Hematopoietic multipotent progenitor cell treated with erythropoietin and hydrocortisone succinate and interleukin-3 and kit ligand, for 6 days (in vitro differentiated cells): ENCODE measurements at regions not wholly inside any gene's neighbourhood (a gene's known extent, or its start where the extent isn't known, plus 50 kb on each side); places are given as distances from the start of the nearest gene placed in this dataset.

Experiments used
- DNase-seq: peaks from one replicate; pipeline ENCODE4 v3.0.0-alpha.2; 2015

- DNase-seq: no peak
Measured at GRCh38 chr1:198042168-198042567, 114.6 kb upstream of the NEK7 start.

GRCh38 chr1:198047913-198048312, 108.9 kb upstream of the NEK7 start:
- peak; percentile 27 for DNase-seq

- peak; percentile 32 for DNase-seq
Measured at GRCh38 chr1:198054510-198054909, 102.3 kb upstream of the NEK7 start.

- peak; percentile 12 for DNase-seq
Measured at GRCh38 chr1:198056255-198056654, 100.5 kb upstream of the NEK7 start.

- DNase-seq: no peak
Measured at GRCh38 chr1:198064181-198064580, 92.6 kb upstream of the NEK7 start.

GRCh38 chr1:198068285-198068684, 88.5 kb upstream of the NEK7 start:
- peak; percentile 13 for DNase-seq

GRCh38 chr1:198072177-198072576, 84.6 kb upstream of the NEK7 start:
- no peak for DNase-seq

DNA sequence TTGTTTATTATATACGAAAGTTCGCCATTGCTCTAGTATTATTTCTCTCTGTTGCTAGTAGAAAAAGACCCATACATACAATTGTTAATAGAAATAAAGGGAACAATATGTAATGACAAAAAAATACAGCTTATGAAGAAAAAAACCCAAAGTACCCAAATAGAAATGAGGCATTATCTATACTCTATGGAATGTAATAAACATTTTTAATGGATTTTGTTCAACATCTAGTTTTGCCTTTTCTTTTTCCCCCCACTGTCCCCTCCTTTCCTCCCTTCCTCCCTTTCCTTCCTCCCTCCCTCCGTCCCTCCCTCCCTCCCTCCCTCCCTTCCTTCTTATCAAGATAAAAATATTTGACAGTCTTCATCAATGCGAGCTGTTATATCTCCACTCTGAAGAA, 81.5 kb upstream of the NEK7 start:
- no peak for DNase-seq

DNA sequence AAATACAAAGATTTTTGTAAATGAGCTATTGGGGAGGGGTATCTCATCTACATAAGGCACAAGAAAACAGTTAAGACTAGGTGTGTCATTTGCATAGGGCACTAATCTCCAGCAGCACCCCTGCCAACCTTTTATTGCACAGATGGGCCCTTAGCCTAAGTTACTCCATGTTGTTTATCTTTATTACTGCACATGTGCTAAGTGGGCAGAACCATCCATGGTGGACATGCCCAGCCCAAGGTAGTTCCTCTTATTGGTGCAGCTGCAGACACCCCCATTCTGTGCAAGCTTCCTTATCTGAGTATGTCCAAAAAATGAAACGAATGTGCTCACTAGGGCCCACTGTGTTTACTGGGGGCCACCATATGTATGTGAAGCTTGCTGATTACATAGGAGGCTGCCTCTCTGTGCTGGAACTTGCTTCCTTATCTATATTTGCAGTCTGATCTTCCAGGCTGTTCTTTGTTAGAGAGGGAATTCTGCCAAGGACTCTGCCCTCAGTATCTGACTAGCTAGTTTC, 77.3 kb upstream of the NEK7 start:
- DNase-seq: peak; percentile 87

DNA sequence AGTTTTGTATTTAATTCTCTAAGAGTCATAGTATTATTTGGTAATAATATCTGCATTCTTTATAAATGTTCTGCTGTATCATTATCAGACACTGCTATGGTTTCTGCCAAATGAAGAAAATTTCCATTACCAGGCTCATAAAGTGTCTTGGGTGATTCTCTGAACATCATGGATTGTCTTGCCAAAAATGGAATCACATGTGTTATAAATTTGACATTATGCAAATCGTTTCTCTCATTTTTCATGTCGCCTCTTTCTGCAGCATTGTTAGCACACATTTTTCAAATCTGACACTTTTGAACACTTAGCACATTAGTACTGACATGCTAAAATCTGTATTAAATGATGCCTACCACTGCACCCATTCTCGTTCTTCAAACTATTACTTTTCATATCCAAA, 74.2 kb upstream of the NEK7 start:
- no peak for DNase-seq

GRCh38 chr1:198083549-198083948, 73.2 kb upstream of the NEK7 start:
- DNase-seq: no peak

DNA sequence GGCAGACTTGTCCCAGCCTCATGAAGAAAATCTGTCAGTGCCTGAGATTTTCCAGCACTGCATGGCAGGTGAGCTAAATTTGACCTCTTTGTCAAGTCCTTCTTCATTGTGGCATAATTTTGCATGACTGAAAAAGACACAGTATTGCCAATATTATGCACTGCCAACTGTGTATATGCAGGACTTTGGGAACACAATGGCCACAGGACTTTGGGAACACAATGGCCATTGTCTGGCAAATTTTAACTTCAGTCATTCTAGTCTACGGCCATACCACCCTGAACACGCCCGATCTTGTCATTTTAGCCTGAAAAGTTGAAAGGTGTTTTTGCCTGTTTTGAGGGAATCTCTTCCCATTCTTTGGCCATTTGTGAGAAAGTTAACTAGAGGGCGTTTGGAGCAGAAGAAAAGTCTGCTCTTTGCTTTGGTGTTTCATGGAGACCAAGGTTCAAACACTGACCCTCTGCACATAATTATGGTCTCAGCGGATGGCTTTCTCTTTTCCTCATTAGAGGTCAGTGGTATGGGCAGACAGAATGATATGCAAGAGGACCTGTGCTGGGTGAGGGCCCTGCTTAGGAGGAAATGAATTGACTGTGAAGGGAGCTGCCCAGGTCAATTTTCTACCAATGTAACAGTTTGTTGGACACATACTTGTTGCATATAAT, 72.4 kb upstream of the NEK7 start:
- no peak for DNase-seq

DNA sequence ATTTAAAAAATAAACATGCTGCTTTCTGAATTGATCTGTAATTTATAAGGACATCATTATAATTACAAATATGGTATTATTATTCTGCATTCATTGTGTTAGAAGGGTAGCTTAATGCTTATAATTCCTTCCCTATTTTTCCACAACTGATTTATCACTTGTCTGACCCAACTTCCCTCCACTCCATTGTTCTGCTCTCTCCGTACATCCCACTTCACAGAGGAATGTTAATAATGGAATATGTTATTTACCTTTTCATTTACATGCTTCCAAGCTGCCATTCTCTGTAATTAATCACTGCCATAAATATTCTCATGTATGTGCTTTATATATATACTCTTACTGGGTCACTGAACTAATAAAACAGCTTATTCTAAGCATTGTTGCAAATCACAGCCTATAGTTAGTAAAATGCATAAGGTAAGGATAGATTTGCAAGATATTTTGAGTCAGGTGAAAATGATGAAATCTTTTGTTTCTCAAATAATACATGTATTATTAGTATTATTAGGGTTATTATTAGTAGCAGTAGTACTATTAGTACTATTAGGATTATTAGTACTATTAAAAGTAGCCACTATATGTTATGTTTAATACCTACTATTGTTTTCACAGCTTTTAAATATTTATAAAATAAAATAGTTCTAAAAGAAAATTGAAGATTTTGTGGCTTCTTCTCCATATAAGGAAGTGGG, 70.6 kb upstream of the NEK7 start:
- DNase-seq: no peak

- no peak for DNase-seq
Measured at GRCh38 chr1:198087831-198088230, 69.0 kb upstream of the NEK7 start.

- peak; percentile 77 for DNase-seq
Measured at GRCh38 chr1:198088360-198089071, 68.3 kb upstream of the NEK7 start.

DNA sequence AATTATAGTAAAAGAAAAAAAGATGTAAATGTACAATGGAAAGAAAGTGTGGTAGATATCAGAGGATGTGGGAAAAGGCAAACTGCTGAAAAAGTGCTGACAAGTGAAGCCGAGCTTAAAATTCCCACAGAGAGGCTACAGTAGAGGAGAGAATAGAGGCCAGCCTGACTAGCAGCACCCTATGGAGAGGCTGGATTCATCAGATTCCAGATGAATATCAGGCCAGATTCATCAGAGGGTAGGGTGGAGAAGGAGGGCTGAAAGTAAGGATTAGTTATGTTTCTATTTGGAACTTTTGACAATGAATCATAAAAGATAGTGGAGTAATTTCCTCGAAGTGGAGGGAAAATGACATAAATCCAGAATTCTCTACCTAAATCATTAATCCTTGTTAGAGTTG, 60.4 kb upstream of the NEK7 start:
- DNase-seq: no peak

DNA sequence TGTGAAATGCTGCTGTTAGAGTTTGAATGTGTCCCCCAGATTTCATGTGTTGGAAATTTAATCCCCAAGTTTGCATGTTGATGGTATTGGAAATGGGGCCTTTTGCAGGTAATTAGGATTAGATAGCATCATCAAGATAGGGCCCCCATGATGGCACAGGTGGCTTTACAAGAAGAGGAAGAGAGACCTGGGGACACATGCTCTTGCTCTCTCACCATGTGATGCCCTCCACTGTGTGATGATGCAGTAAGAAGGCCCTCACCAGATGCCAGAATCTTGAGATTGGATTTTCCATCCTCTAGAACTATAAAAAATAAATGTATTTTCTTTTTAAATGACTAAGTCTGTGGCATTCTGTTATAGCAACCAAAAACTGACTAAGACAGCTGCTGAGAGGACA, 57.0 kb upstream of the NEK7 start:
- no peak for DNase-seq

DNA sequence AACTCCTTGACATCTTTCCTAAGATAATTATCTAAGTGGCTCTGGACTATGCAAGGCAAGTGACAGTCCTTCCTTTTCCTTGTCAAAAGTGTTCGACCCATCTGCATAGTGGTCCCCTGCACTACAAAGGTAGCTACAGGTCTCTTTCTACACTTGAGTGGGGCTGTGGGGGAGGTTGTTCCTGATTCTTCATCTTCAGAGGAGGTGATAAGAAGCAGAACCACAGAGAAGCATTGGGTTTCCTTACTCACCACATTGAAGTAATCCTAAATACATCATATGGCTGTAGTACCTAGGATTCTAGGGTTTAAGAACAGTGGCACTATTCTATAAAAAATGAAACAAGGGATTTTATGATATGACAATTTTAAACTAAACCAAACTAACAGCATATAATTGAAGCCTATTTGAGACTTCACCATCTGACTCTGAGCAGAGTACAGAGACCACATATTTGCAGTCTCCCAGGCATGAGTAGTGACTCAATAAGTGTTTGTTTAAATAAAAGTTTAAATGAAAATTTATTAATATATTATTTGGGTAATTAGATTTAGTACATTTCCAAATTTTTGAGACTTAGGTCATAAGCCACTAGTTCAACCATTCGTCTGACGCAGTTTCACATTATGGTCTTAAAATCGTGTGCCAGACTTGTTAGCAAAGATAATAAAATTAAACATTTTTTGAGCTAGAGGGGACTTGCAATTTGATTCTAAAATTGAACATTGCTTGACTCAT, 54.9 kb upstream of the NEK7 start:
- no peak for DNase-seq

DNA sequence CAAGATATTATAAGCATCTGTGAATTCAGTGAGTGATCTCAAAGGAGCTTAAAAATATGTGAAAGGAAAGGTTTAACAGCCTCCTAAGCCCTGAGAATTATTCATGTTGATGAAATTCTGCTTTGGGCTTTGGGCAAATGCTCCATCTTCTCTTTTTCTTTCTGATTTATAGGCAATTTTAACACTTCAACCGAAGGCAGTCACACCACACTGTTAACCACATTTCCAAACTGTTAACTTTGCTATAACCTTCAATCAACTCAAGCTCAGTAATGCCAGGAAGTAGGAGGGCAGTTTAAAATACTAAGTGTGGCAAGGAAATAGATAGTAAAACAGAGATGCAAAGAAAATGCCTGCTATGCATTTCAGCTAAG, 54.4 kb upstream of the NEK7 start:
- no peak for DNase-seq

DNA sequence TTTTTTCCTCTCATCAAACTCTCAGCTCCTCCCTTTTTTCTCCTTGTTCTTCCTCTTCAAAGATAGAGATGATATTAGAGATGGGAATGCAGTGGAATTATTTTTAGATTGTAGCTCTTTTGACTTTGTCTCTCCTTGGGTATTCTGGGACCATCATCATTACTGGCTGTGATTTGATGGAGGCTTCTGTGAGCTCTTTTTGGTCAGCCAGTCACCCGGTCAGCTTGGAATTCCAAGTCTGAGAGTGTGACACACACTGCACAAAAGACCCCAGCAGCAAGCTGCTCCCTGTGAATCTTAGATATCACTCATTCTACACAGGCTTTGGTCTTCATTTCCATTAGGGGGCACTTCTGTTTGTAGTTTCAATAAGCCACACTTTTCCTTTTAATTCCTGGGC, 51.6 kb upstream of the NEK7 start:
- DNase-seq: no peak

DNA sequence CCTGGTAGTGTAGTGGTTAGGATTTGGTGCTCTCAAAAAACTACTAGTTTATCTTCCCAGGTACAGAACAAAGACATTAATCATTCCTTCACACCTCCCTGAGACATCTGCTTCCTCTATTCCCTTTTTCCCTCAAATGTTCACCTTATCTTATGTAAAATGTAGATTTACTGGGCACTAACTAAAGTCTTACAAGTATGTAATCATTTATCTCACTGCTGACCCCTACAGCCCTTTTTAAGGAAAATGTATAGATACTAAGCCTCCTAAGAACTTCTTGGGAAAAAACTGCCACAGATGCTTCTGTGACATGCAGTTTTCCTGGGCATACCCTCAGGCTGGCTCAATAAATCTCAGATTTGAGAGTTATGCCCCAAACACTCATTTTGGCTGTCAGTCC, 50.8 kb upstream of the NEK7 start:
- DNase-seq: no peak
